HG03342 (cell line): ENCODE measurements at regions not wholly inside any gene's neighbourhood (a gene's known extent, or its start where the extent isn't known, plus 50 kb on each side); places are given as distances from the start of the nearest gene placed in this dataset.
"Not testable (repeated sequence)": the region's sequence is repeated elsewhere in the genome, so short reads cannot be mapped to it uniquely, and the experiment has no call there.

Source experiments
- ATAC-seq: cut with Tn5 transposase; IDR thresholded peaks from one replicate; pipeline ENCODE4 v1.9.1; 2021; ENCODE audit warnings: mild to moderate bottlenecking, moderate library complexity; ENCODE audit not compliant: unreplicated experiment

GRCh38 chr5:91449083-91449482, 66.0 kb upstream of the ARRDC3 start:
- no peak for ATAC-seq

- ATAC-seq: not testable (repeated sequence)
These were observed 65.0 kb upstream of the ARRDC3 start for GRCh38 chr5:91448079-91448478.

- ATAC-seq: not testable (repeated sequence)
These were observed 63.8 kb upstream of the ARRDC3 start for GRCh38 chr5:91446880-91447279.

- no peak for ATAC-seq
These were observed 60.8 kb upstream of the ARRDC3 start for GRCh38 chr5:91443761-91444467.

DNA sequence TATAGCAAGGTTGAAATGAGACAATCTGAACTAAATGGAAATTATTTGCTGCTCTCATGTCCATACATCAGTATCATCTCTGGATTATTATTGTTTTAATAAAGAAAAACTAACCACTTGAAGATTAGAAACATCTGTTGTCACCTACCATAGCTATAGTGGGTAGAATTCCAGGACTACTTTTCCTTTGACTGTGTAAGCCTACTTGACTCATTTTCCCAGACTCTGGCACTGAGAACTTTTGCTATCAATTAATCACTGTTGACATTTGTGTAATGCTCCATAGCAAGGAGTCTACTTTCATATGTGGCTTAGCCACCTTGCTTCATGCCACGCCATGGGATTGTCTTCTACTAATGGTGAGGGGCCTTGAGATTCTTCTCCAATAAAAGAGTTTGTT, 59.9 kb upstream of the ARRDC3 start:
- ATAC-seq: no peak

DNA sequence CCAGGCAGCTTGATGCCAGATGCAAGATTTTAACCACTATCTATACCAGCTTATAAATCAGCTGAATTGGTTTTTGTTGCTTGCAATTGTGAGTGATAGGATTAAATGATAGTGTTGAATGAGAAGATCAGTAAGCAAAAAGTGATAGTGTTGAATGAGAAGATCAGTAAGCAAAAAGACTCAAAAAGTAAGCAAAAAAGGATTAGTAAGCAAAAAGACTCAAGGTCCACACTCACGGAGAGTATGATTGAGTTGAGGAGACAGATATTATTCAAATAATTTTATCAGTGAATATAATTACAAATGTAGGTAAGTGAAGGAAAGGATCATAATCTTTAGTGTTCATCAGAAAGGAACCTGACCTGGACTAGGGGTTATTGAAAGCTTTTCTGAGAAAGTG, 58.0 kb upstream of the ARRDC3 start:
- ATAC-seq: no peak

DNA sequence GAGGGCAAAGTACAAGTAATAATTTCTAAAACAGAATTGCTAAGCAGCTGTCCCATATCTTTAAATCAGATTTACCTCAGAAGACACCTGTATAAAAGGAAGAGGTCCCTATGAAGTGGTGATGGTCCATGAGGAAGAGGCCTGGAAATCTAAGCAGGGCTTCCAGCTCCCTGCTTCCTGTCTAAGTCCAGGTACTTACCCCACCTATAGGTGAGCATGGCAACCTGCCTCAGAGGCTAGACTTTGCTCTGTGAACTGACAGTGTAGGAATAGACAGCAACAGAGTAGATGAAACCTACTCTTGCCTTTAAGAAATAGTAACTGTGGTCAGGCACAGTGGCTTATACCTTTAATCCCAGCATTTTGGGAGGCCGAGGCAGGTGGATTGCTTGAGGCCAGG, 55.8 kb upstream of the ARRDC3 start:
- no peak for ATAC-seq

- no peak for ATAC-seq
These were observed 53.1 kb upstream of the ARRDC3 start for GRCh38 chr5:91436241-91436640.

DNA sequence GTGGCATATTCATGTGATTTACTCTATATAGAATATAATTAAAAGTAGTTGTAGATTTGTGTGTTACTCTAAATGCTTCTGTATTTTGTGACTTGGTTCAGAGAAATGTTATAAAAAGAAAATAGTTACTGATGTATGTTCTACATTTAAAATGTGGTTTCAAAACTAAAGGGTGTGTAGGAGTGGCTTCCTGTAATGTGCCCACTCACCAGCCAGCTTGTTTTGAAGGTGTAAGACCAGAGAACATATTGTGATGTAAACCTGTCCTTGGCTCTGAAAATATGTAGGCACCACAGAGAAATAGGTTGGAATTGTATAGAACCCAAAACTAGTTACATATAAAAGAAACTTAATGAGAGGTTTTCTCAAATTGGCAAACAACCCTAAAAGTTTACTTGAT, 51.2 kb upstream of the ARRDC3 start:
- no peak for ATAC-seq

DNA sequence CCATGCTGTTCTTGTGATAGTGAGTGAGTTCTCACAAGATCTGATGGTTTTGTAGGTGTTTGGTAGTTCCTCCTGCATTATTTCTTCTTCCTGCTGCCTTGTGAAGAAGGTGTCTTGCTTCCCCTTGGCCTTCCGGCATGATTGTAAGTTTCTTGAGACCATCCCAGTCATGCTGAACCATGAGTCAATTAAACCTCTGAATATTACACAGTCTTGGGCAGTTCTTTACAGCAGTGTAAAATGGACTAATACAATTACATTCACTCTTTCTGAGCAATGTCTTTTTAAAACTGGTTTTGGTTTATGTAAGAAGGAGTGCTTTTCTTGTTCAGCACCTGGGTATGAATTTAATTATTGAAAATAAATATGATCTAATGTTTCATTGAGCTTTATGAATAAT, 50.7 kb upstream of the ARRDC3 start:
- no peak for ATAC-seq
